Liver (tissue), 8 donors: ENCODE measurements at regions not wholly inside any gene's neighbourhood (a gene's known extent, or its start where the extent isn't known, plus 50 kb on each side); places are given as distances from the start of the nearest gene placed in this dataset.

Source experiments
- DNase-seq: peaks from one replicate; pipeline ENCODE4 v3.0.0-alpha.2; 2017; ENCODE audit warnings: low spot score
- H3K27ac ChIP-seq, 2 donors: one replicate each; pipeline ENCODE4 v1.7.0; 2013; ENCODE audit warnings: inconsistent platforms in 2 of 2, low read length in 2 of 2, control low read depth in 1 of 2, low read depth in 1 of 2, mild to moderate bottlenecking in 1 of 2
- H3K27me3 ChIP-seq, 4 donors: one replicate each; pipeline versions ENCODE4 v1.6.1 to v1.7.0; 2013; ENCODE audit warnings: low read length in 3 of 4, inconsistent platforms in 1 of 4, mild to moderate bottlenecking in 1 of 4, moderate library complexity in 1 of 4; ENCODE audit not compliant: control insufficient read depth in 4 of 4, insufficient read depth in 4 of 4
- H3K36me3 ChIP-seq, 4 donors: one replicate each; pipeline versions ENCODE4 v1.6.1 to v1.7.0; 2013; ENCODE audit warnings: low read length in 3 of 4, mild to moderate bottlenecking in 3 of 4, low read depth in 1 of 4, moderate library complexity in 1 of 4; ENCODE audit not compliant: control insufficient read depth in 4 of 4, insufficient read depth in 3 of 4
- H3K4me1 ChIP-seq, 4 donors: one replicate each; pipeline versions ENCODE4 v1.6.1 to v1.7.0; 2013; ENCODE audit warnings: low read length in 3 of 4, mild to moderate bottlenecking in 3 of 4, moderate library complexity in 1 of 4; ENCODE audit not compliant: control insufficient read depth in 4 of 4, insufficient read depth in 4 of 4
- H3K4me3 ChIP-seq, 3 donors: one replicate each; pipeline versions ENCODE4 v1.6.1 to v1.7.0; 2013; ENCODE audit warnings: low read length in 3 of 3, control low read depth in 1 of 3, low read depth in 1 of 3, mild to moderate bottlenecking in 1 of 3
- H3K9ac ChIP-seq, 2 donors: one replicate each; pipeline ENCODE4 v1.7.0; 2013; ENCODE audit warnings: low read length in 2 of 2, mild to moderate bottlenecking in 2 of 2, moderate library complexity in 2 of 2, control low read depth in 1 of 2, low read depth in 1 of 2
- H3K9me3 ChIP-seq, 4 donors: one replicate each; pipeline versions ENCODE4 v1.6.1 to v1.7.0; 2013; ENCODE audit warnings: low read length in 3 of 4; ENCODE audit not compliant: control insufficient read depth in 4 of 4
- ATF3 ChIP-seq: IDR thresholded peaks from 2 replicates; pipeline ENCODE4 v1.6.1; 2016; ENCODE audit warnings: antibody characterized with exemption
- CTCF ChIP-seq: fragments of 150-350 bp; IDR thresholded peaks from 2 replicates; pipeline ENCODE4 v1.5.1; 2017; ENCODE audit warnings: improper control_type of control experiment, low read depth, low read length; ENCODE audit not compliant: missing input control
- EGR1 ChIP-seq, 2 donors: IDR thresholded peaks; 2 replicates each; pipeline ENCODE4 v1.6.1; 2016 to 2018; ENCODE audit warnings: antibody characterized with exemption in 2 of 2, low read depth in 2 of 2
- FOXA1 ChIP-seq: IDR thresholded peaks from 2 replicates; pipeline ENCODE4 v1.6.1; 2016; ENCODE audit warnings: antibody characterized with exemption
- FOXA2 ChIP-seq: IDR thresholded peaks from 2 replicates; pipeline ENCODE4 v1.6.1; 2016; ENCODE audit warnings: antibody characterized with exemption
- GABPA ChIP-seq, 2 donors: IDR thresholded peaks in 1 of 2; conservative IDR thresholded peaks in 1 of 2; 2 replicates each; pipeline ENCODE4 v1.6.1; 2016; ENCODE audit warnings: antibody characterized with exemption in 2 of 2, mild to moderate bottlenecking in 1 of 2, moderate library complexity in 1 of 2
- HNF4A ChIP-seq, 2 donors: conservative IDR thresholded peaks; 2 replicates each; pipeline ENCODE4 v1.6.1; 2016; ENCODE audit warnings: antibody characterized with exemption in 2 of 2, mild to moderate bottlenecking in 2 of 2
- HNF4G ChIP-seq: IDR thresholded peaks from 2 replicates; pipeline ENCODE4 v1.6.1; 2016; ENCODE audit warnings: antibody characterized with exemption
- JUND ChIP-seq, 2 donors: IDR thresholded peaks; 2 replicates each; pipeline ENCODE4 v1.6.1; 2016; ENCODE audit warnings: antibody characterized with exemption in 2 of 2
- MAX ChIP-seq: IDR thresholded peaks from 2 replicates; pipeline ENCODE4 v1.6.1; 2016; ENCODE audit warnings: antibody characterized with exemption
- NR2F2 ChIP-seq: IDR thresholded peaks from 2 replicates; pipeline ENCODE4 v1.6.1; 2016; ENCODE audit warnings: antibody characterized with exemption
- RAD21 ChIP-seq, 2 donors: IDR thresholded peaks; 2 replicates each; pipeline ENCODE4 v1.6.1; 2016; ENCODE audit warnings: antibody characterized with exemption in 2 of 2, mild to moderate bottlenecking in 2 of 2
- RXRA ChIP-seq, 2 donors: IDR thresholded peaks; 2 replicates each; pipeline ENCODE4 v1.6.1; 2017 to 2018; ENCODE audit warnings: antibody characterized with exemption in 2 of 2, mild to moderate bottlenecking in 1 of 2
- TAF1 ChIP-seq: conservative IDR thresholded peaks from 2 replicates; pipeline ENCODE4 v1.6.1; 2016; ENCODE audit warnings: antibody characterized with exemption, mild to moderate bottlenecking
- YY1 ChIP-seq: IDR thresholded peaks from 2 replicates; pipeline ENCODE4 v1.6.1; 2016; ENCODE audit warnings: antibody characterized with exemption, mild to moderate bottlenecking
- ZBTB33 ChIP-seq: IDR thresholded peaks from 2 replicates; pipeline ENCODE4 v1.6.1; 2016; ENCODE audit warnings: antibody characterized with exemption
- WGBS: extraction: QIAGEN DNeasy Blood & Tissue Kit; methylation state at CpG from one replicate; pipeline ENCODE4 v1.1.7; 2013; 5-methylcytosine and 5-hydroxymethylcytosine counted together
- donor health status: healthy.
- donor health status: healthy.
- donor health status: healthy.
- donor health status: healthy.
- donor health status: healthy.

- Histone ChIP-seq H3K9me3 (no peaks in the 10 kb centered on the region), H3K27ac (no peak overlapping the region), H3K4me3 (no peak overlapping the region), H3K9ac (no peak overlapping the region), H3K4me1 (no peaks in the 10 kb centered on the region), H3K27me3 (no peaks in the 10 kb centered on the region), H3K36me3 (no peaks in the 10 kb centered on the region)
- DNase-seq: no peak
- TF ChIP-seq GABPA (IDR thresholded peaks at IDR 0.05 in 1 of 2, conservative IDR thresholded peaks at IDR 0.05 in 1 of 2): no peak
- 63% methylated on average over 2 of the region's 2 CpGs for WGBS
Observed at GRCh38 chr13:72217142-72217541, 350.1 kb upstream of the DACH1 start.

GRCh38 chr13:72208112-72208645 lies 341.2 kb upstream of the DACH1 start:
- TF ChIP-seq FOXA1: no peak
- TF ChIP-seq MAX: no peak
- TF ChIP-seq ZBTB33: no peak
- TF ChIP-seq HNF4A (conservative IDR thresholded peaks at IDR 0.05): no peak
- no peak for TF ChIP-seq EGR1 (IDR thresholded peaks at IDR 0.05; ENCODE audit: low read depth in 2 of 2)
- no peak overlapping the region for H3K27ac ChIP-seq
- no peaks in the 10 kb centered on the region for H3K9me3 ChIP-seq
- H3K9ac ChIP-seq: no peak overlapping the region
- H3K4me1 ChIP-seq: no peaks in the 10 kb centered on the region
- no peaks in the 10 kb centered on the region for H3K36me3 ChIP-seq
- no peaks in the 10 kb centered on the region for H3K27me3 ChIP-seq
- no peak overlapping the region for H3K4me3 ChIP-seq
- DNase-seq: no peak

GRCh38 chr13:72205773-72206172 lies 338.8 kb upstream of the DACH1 start:
- DNase-seq: no peak
- TF ChIP-seq RXRA (IDR thresholded peaks at IDR 0.05): no peak
- TF ChIP-seq NR2F2: no peak
- TF ChIP-seq ATF3: no peak
- no peak for TF ChIP-seq JUND (IDR thresholded peaks at IDR 0.05)
- TF ChIP-seq EGR1 (IDR thresholded peaks at IDR 0.05; ENCODE audit: low read depth in 2 of 2): no peak
- no peak for TF ChIP-seq HNF4A (conservative IDR thresholded peaks at IDR 0.05)
- Histone ChIP-seq H3K9ac (no peak overlapping the region), H3K4me1 (no peaks in the 10 kb centered on the region), H3K27ac (no peak overlapping the region), H3K9me3 (no peaks in the 10 kb centered on the region), H3K27me3 (no peaks in the 10 kb centered on the region), H3K36me3 (no peaks in the 10 kb centered on the region), H3K4me3 (no peak overlapping the region)
- WGBS: 75% methylated on average over 1 of the region's 1 CpG

GRCh38 chr13:72204291-72204690 lies 337.3 kb upstream of the DACH1 start:
- Histone ChIP-seq H3K4me1 (no peaks in the 10 kb centered on the region), H3K9ac (no peak overlapping the region), H3K36me3 (no peaks in the 10 kb centered on the region), H3K4me3 (no peak overlapping the region), H3K27me3 (no peaks in the 10 kb centered on the region), H3K9me3 (no peaks in the 10 kb centered on the region), H3K27ac (no peak overlapping the region)
- 81% methylated on average over 2 of the region's 2 CpGs for WGBS
- DNase-seq: no peak
- TF ChIP-seq HNF4G: no peak
- no peak for TF ChIP-seq FOXA1
- no peak for TF ChIP-seq YY1
- TF ChIP-seq CTCF: no peak
- TF ChIP-seq EGR1 (IDR thresholded peaks at IDR 0.05; ENCODE audit: low read depth in 2 of 2): no peak
- no peak for TF ChIP-seq FOXA2
- TF ChIP-seq NR2F2: no peak
- TF ChIP-seq ATF3: no peak
- no peak for TF ChIP-seq GABPA (IDR thresholded peaks at IDR 0.05 in 1 of 2, conservative IDR thresholded peaks at IDR 0.05 in 1 of 2)
- TF ChIP-seq TAF1: no peak
- TF ChIP-seq JUND (IDR thresholded peaks at IDR 0.05): no peak
- TF ChIP-seq RXRA (IDR thresholded peaks at IDR 0.05): no peak
- TF ChIP-seq RAD21 (IDR thresholded peaks at IDR 0.05): no peak
